ENCODE measurements at regions not wholly inside any gene's neighbourhood (a gene's known extent, or its start where the extent isn't known, plus 50 kb on each side); places are given as distances from the start of the nearest gene placed in this dataset.

GRCh38 chr1:217029281-217030157, 306.3 kb upstream of the ESRRG start:
- DNase-seq, result no peak

DNA sequence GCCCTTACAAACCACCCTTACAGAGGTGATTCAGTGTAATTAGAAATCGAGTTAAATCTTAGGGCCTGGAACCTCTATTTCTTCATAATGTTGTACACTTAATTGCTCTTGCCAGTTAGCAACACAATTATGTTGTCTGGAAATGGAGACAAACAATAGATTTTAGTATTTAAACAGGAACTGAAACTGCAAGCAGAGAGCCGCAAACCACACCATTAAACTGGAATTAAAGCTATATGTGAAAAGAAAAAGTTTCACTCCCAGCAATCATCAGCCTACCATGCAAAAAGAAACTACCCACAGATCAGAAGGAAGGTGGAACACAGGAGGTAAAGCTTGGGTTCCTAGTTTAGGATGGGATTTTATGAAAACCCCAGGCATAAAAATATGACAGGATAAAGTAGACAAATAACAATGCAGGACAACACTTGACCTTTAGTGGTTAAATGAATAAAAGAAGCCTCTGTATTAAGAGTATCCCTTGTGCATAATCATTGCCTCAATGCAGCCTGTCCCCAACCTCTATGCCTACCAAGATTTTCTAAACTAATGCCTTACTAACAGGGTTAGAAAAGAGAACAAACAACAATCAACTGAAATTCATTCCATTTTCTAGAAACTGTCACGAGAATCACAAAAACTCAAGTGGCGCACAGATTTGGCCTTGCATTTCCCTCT, 304.3 kb upstream of the ESRRG start:
- no peak for DNase-seq

GRCh38 chr1:217026531-217026930, 303.3 kb upstream of the ESRRG start:
- no peak for DNase-seq

DNA sequence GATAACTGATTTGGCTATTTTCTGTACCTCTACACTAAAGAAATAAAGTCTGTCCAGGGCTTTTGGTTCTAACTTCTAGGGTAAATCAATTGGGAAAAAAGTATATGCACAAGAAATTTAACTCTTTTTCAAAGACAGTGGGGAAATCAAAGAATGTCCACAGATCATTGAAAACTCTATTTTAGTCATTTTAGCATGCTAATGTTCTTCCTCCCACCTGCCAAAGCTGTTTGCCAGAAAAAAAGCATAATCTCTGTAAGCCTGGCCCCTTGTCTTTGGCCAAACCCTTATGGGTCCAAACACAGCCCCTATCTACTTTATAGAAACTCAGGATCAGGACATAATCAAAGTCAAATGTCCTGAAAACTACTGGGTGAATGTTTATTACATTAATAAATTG, 302.2 kb upstream of the ESRRG start:
- DNase-seq, result no peak

GRCh38 chr1:217024911-217025310, 301.7 kb upstream of the ESRRG start:
- no peak for DNase-seq

DNA sequence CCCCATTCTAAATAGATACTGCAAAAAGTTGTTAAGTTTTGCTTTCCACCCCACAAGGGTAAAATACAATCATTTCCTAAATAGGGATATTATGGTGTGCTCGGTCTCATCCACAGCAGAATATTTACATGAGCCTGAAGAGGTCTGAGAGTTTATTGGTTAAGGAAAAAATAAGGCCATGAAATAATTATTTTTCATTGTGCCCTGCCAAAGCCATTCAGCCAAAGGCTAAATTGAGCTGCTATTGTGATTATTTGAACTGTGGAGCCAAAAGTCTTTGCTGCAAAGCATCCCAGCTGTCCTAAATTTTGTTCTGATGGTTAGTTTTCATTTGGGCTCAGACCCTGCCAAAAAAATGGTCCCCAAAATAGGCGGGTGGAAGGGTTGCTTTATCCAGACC, 298.7 kb upstream of the ESRRG start:
- no peak for DNase-seq

DNA sequence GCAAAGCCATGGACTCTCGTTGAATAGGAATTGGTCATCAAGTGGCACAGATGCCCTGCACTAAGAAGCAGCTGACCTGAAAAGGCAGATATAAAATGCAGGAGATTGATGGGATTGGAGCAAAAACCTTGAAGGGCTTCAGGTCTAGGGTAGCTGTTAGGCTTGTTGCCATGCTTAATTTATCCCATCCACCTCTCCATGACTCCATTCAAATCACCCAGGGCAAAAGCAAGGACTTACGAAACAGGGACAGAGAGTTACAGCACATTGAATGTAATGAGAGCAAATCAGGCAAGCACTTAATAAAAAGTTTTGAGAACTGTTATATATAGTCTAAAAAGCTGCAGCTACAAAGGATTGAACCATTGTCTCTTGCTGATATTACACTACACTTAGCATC, 298.2 kb upstream of the ESRRG start:
- no peak for DNase-seq

GRCh38 chr1:217019475-217019874, 296.2 kb upstream of the ESRRG start:
- no peak for DNase-seq

- DNase-seq, result no peak
Observed at GRCh38 chr1:217018648-217019047, 295.4 kb upstream of the ESRRG start.

DNA sequence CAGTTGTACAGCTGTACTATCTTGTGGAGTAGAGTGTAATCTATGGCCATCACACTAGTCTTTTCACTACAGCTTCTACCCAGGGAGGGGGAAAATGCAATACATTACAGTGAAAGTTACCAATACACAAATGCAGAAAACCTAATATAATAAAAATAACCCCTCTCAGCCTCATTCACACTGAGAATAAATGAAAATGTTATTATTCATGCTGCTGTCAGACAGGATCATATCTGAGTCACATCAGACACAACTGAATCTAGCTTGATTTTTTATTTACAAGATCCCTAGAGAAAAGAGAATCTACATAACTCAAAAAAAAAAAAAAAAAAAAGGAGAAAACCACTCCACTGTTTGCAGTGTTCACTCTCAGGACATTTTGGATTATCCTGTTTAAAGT, 293.9 kb upstream of the ESRRG start:
- DNase-seq, result no peak

GRCh38 chr1:217014066-217014465, 290.8 kb upstream of the ESRRG start:
- no peak for DNase-seq

GRCh38 chr1:217012659-217013058, 289.4 kb upstream of the ESRRG start:
- no peak for DNase-seq

GRCh38 chr1:217011097-217011496, 287.9 kb upstream of the ESRRG start:
- DNase-seq, result no peak

GRCh38 chr1:217010253-217010652, 287.0 kb upstream of the ESRRG start:
- DNase-seq, result no peak

- DNase-seq, result no peak
Observed at GRCh38 chr1:217009376-217009775, 286.1 kb upstream of the ESRRG start.

- no peak for DNase-seq
Observed at GRCh38 chr1:217004776-217005436, 281.7 kb upstream of the ESRRG start.

DNA sequence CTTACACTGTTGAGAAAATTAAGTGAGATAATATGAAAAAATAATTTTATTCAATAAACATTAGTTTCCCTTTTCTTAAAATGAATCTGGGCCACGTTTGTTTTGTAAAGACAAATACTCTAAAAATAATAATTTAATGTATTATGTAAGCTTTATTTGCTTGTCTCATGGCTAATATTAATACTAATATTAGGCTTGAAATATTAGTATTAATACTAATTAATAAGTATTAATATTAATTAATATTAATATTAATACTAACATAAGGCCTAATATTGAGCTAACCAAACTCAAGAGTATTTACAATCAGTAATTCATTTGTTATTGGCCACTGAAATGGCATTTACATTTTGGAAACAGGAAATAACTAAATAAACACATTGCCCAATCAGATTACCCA, 280.1 kb upstream of the ESRRG start:
- DNase-seq, result no peak

- DNase-seq, result no peak
Observed at GRCh38 chr1:216997831-216998230, 274.6 kb upstream of the ESRRG start.

DNA sequence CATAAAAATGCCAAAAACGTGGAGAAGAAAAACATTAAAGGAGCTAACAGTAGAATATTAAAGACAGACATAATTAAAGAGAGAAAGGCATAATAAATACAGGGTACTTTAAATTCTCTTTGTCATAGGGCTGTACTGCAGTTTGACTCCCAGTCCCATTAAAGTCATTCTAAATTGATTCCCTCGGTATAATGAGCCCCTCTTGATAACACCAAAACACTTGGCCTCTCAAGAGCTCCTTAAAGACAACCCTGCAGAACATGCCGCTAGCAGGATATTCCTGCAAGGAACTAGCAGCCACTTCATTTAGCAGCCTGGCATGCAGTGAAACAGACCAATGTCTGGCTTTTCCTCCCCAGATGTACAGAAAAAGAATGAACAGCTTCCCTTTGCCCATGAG, 273.8 kb upstream of the ESRRG start:
- no peak for DNase-seq

- no peak for DNase-seq
Observed at GRCh38 chr1:216984536-216984935, 261.3 kb upstream of the ESRRG start.

DNA sequence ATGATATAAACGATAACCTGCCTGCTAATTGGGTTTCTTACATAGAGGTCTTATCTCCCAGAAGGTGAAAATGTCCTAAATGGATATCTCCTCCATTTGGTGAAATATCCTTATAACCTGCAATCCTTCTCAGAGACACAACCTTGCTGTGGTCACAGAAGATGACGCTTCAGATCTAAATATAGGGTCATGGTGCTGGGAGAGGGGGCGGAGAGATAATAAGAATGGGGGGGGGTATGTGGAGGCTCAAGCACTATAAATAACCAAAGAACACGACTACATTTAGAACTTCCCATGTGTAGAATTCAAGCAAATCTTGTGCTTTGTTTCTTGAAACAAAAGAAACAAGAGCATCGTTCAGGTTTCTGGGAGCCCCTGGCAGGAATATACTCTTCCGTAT, 260.6 kb upstream of the ESRRG start:
- no peak for DNase-seq

GRCh38 chr1:216961516-216961915, 238.3 kb upstream of the ESRRG start:
- DNase-seq, result no peak

DNA sequence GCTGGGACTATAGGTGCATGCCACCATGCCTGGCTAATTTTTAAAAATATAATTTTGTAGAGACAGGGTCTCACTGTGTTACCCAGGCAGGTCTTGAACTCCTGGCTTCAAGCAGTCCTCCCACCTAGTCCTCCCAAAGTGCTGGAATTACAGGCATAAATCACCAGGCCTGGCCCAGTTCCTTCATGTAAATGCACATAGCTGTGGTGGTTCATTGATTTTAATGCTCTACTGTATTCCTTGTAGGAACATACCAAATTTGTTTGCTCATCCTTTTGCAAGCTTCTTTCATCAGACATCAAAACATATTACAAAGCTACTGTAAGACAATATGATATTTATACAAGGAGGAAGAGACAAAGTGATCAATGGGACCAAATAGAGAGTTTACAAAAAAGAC, 237.5 kb upstream of the ESRRG start:
- DNase-seq, result no peak

DNA sequence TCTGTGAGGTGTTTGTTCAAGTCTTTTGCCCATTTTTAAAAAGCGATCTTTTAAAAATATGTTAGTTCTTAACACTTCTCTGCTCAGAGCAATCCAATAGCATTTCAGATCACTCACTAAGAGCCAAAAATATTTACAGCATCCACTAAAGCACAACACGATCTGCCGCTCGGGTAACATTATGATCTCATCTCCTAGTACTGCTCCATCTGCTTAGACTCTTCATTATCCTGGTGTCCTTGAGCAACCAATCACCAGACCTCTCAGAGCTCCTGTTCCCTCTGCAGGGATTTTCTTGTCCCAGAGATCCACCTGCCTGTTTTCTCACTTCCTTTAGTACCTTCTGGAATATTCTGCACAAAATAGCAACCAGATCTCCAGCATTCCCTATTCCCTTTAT, 235.3 kb upstream of the ESRRG start:
- DNase-seq, result no peak
